AG04450 (cell line): ENCODE measurements at regions not wholly inside any gene's neighbourhood (a gene's known extent, or its start where the extent isn't known, plus 50 kb on each side); places are given as distances from the start of the nearest gene placed in this dataset.

Experiments used
- CTCF ChIA-PET: fragments of 300-600, 350-600 bp; formaldehyde crosslinking; extraction: SDS; loops from one replicate; lab custom pipeline; 2022; ENCODE audit warnings: antibody characterized with exemption, inconsistent platforms; lab: Charles Lee
- POLR2A ChIA-PET: fragments of 350-600 bp; formaldehyde crosslinking; extraction: SDS; loops from one replicate; lab custom pipeline; 2021; ENCODE audit warnings: antibody characterized with exemption, inconsistent platforms; lab: Yijun Ruan, JAX
- DNase-seq: peaks from one replicate; pipeline ENCODE4 v3.0.0-alpha.2; 2011; ENCODE audit warnings: low read depth, low spot score
- H3K27ac ChIP-seq: one replicate; pipeline ENCODE4 v1.5.1; 2012; ENCODE audit warnings: low read depth, low read length, control low read depth
- H3K27me3 ChIP-seq: one replicate; pipeline ENCODE4 v1.6.0; 2012; ENCODE audit warnings: low read length; ENCODE audit not compliant: control insufficient read depth, insufficient read depth
- H3K4me3 ChIP-seq: 2 replicates; pipeline ENCODE4 v1.5.1; 2011; ENCODE audit warnings: mild to moderate bottlenecking, low read depth, low read length, control low read depth
- H3K9me3 ChIP-seq: 2 replicates; pipeline ENCODE4 v1.5.1; 2012; ENCODE audit warnings: low read length; ENCODE audit not compliant: control insufficient read depth, insufficient read depth
- TF ChIP-seq, protein P1 (sequence below): IDR thresholded peaks from 2 replicates; pipeline ENCODE4 v1.5.1; 2011; ENCODE audit warnings: low read depth, low read length, control low read depth, inconsistent platforms

DNA sequence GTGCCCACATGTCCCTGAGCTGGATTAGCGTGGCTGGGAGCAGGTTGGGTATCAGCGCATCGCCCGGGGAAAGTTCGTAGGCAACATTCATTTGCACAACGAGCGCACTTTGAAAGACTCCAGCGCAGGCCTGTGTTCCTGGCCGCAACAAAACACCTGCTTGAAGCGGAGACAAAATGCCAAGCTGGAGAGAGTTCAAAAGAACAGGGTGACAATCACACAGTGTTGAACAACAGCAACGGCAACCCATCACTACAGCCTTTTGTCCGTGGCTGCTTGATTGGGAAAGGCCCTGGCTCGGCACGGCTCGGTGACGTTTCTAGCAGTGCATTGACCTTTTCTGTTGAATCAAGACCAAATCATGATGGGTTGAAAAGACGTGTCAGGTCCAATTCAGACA, 336.3 kb downstream of the IRX1 start:
- no peak overlapping the region for H3K4me3 ChIP-seq
- no peak overlapping the region for H3K27ac ChIP-seq
- no peak for DNase-seq
- ChIA-PET CTCF (no interaction called here), POLR2A (no interaction called here)
- TF ChIP-seq, protein P1, sequence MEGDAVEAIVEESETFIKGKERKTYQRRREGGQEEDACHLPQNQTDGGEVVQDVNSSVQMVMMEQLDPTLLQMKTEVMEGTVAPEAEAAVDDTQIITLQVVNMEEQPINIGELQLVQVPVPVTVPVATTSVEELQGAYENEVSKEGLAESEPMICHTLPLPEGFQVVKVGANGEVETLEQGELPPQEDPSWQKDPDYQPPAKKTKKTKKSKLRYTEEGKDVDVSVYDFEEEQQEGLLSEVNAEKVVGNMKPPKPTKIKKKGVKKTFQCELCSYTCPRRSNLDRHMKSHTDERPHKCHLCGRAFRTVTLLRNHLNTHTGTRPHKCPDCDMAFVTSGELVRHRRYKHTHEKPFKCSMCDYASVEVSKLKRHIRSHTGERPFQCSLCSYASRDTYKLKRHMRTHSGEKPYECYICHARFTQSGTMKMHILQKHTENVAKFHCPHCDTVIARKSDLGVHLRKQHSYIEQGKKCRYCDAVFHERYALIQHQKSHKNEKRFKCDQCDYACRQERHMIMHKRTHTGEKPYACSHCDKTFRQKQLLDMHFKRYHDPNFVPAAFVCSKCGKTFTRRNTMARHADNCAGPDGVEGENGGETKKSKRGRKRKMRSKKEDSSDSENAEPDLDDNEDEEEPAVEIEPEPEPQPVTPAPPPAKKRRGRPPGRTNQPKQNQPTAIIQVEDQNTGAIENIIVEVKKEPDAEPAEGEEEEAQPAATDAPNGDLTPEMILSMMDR = no peak
- H3K9me3 ChIP-seq = peaks cover 35% of the 10 kb centered on the region
- H3K27me3 ChIP-seq = no peaks in the 10 kb centered on the region

DNA sequence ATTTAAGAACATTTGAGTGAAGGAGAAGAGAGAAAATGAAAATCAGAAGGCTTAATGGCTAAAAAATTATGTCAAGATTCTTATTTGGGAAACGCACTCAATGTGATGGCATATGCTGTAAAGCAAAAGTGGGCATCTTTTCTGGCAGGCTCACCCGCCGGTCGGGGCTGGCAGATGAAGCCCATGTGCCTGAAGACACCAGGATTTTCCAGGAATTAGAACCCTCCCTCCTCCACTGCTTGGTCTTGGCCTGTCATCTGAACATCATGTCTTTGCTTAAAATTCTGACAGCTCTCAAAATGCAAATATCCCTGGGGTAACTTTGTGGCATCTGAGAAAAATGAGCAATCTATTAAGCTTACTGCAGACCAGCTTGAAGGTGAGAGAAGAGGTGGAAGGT, 337.9 kb downstream of the IRX1 start:
- no peak overlapping the region for H3K4me3 ChIP-seq
- no peak for DNase-seq
- H3K27me3 ChIP-seq = no peaks in the 10 kb centered on the region
- ChIA-PET POLR2A (no interaction called here), CTCF (no interaction called here)
- peaks cover 30% of the 10 kb centered on the region for H3K9me3 ChIP-seq
- TF ChIP-seq, protein P1 = no peak
- no peak overlapping the region for H3K27ac ChIP-seq

DNA sequence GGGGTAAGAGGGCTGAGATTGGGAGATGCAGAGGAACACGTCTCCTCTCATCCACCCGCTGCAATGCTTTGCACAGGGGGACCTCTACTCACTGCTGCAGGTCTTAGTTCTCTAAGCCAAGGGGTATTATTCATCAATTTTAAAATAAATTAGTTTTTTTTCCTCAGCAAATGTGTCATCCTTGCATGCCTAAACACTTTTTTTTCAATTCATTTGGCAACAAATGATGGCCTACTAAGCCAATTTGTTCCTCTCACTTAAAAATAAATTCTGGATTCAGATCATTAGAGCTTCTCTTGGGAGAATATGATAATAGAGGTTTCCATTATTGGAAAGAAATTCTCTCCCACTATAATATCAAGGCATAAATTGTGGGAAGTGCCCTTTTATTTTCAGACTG, 338.3 kb downstream of the IRX1 start:
- H3K9me3 ChIP-seq = peaks cover 30% of the 10 kb centered on the region
- H3K27ac ChIP-seq = no peak overlapping the region
- ChIA-PET CTCF (no interaction called here), POLR2A (no interaction called here)
- no peak overlapping the region for H3K4me3 ChIP-seq
- TF ChIP-seq, protein P1 = no peak
- H3K27me3 ChIP-seq = no peaks in the 10 kb centered on the region
- no peak for DNase-seq

DNA sequence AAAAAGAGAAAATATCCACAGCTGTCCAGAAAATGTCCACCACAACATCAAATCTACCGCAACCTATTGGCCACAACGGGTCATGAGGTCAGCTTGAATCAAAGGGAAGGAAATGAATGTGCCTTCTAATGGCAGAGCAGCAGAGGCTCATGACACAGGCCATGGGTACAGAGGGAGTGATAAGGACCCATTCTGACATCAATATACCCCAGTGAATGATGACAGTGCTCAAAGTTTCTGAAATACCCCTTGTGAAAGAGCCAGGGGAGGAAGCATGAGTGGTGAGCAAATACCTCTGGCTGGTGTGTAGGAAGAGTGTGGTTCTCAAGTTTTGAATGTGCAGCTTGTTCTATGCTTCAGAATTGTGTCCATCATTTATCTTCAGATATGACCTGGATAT, 348.2 kb downstream of the IRX1 start:
- Histone ChIP-seq H3K27me3 (no peaks in the 10 kb centered on the region), H3K4me3 (no peak overlapping the region), H3K9me3 (peaks cover 29% of the 10 kb centered on the region), H3K27ac (no peak overlapping the region)
- no peak for DNase-seq
- ChIA-PET CTCF (no interaction called here), POLR2A (no interaction called here)
- TF ChIP-seq, protein P1 = no peak

DNA sequence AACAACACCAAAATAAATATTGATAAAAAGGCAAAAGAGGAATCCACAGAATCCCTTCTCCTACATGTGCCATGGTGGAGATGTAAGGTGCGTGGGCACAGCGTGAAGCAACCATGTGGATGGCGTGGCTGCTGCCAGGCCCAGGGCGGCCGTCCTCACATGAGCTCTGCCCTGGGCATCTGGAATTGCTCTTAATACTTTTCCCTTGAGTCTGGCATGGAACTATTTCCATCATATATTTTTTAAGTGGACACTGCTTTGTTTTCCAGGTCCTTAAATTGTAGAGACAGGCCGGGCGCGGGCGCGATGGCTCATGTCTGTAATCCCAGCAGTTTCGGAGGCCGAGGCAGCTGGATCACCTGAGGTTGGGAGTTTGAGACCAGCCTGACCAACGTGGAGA, 349.3 kb downstream of the IRX1 start:
- no peak overlapping the region for H3K27ac ChIP-seq
- TF ChIP-seq, protein P1 = no peak
- POLR2A ChIA-PET = no interaction called here

More for the DNA sequence above, 349.3 kb downstream of the IRX1 start:
- Histone ChIP-seq H3K27me3 (no peaks in the 10 kb centered on the region), H3K9me3 (peaks cover 29% of the 10 kb centered on the region), H3K4me3 (no peak overlapping the region)
- CTCF ChIA-PET = no interaction called here
- no peak for DNase-seq
